ENCODE measurements at regions not wholly inside any gene's neighbourhood (a gene's known extent, or its start where the extent isn't known, plus 50 kb on each side); places are given as distances from the start of the nearest gene placed in this dataset.

GRCh38 chr11:70021586-70021985, 56.5 kb upstream of the ANO1 start:
- H3K4me3 ChIP-seq (replicated peaks in 1 of 3; ENCODE audit: insufficient read depth in 1 of 3, low read depth in 2 of 3, low read length in 3 of 3), result no peak overlapping the region
- 0 out of 2 replicates have a peak, but pooled peaks cover 4% of the 10 kb centered on the region for H3K9me3 ChIP-seq (ENCODE audit: low read length)
- H3K4me2 ChIP-seq (ENCODE audit: low read depth, low read length), result no peak overlapping the region
- no TSS peak for BruUV-seq (replicated peaks)
- H3K27me3 ChIP-seq (ENCODE audit: control insufficient read depth in 1 of 2, insufficient read depth in 2 of 2, low read length in 2 of 2), result peaks cover 4 to 38% of the 10 kb centered on the region in 2 experiments; a peak in 3 of 5 replicates
- no peaks in the 10 kb centered on the region for H3K4me1 ChIP-seq (ENCODE audit: insufficient read depth, low read length)
- TF ChIP-seq RBFOX2 (IDR thresholded peaks at IDR 0.05; ENCODE audit: low read depth, low read length) (no peak), HOXA5 (CRISPR knock-in tag; IDR thresholded peaks at IDR 0.05) (no peak), ARHGAP35 (CRISPR knock-in tag; IDR thresholded peaks at IDR 0.05; ENCODE audit: borderline replicate concordance) (no peak), HOXD1 (CRISPR knock-in tag; IDR thresholded peaks at IDR 0.05) (no peak), ZNF629 (CRISPR knock-in tag; conservative IDR thresholded peaks at IDR 0.05) (no peak), MBNL3 (CRISPR knock-in tag; conservative IDR thresholded peaks at IDR 0.05) (no peak)
- no peak overlapping the region for H2AFZ ChIP-seq (ENCODE audit: low read length)
- ChIA-PET POLR2A (no interaction called here), CTCF (ENCODE audit: low intra/inter-chr PET ratio, low total read pairs) (no interaction called here)
- WGBS (ENCODE audit: low lambda C conversion rate), result 49% methylated on average over 10 of the region's 10 CpGs
- H3K27ac ChIP-seq (ENCODE audit: extremely low read length, insufficient read depth, low read length), result no peak overlapping the region
- no peaks in the 10 kb centered on the region for H3K79me2 ChIP-seq (ENCODE audit: insufficient read depth, low read length)
- FAIRE-seq, result no peak
- ATAC-seq, result no peak
- H3K9ac ChIP-seq (ENCODE audit: insufficient read depth, low read depth, low read length), result no peak overlapping the region
- in situ Hi-C loops (cut with HindIII; ENCODE audit: extremely low pct_ligation_motif_present, low pct_unique_long_range_greater_than_20kb) (no loop called here), intact Hi-C loops (cut with micrococcal nuclease; ENCODE audit: unreplicated experiment) (no loop called here)
- H3K36me3 ChIP-seq (replicated peaks in 1 of 2; ENCODE audit: control insufficient read depth in 1 of 2, insufficient read depth in 2 of 2, low read length in 2 of 2), result no peaks in the 10 kb centered on the region
- H4K20me1 ChIP-seq (ENCODE audit: insufficient read depth, low read length), result 0 out of 2 replicates have a peak, but pooled peaks cover 4% of the 10 kb centered on the region
- DNase-seq (ENCODE audit: low spot score), result no peak

DNA sequence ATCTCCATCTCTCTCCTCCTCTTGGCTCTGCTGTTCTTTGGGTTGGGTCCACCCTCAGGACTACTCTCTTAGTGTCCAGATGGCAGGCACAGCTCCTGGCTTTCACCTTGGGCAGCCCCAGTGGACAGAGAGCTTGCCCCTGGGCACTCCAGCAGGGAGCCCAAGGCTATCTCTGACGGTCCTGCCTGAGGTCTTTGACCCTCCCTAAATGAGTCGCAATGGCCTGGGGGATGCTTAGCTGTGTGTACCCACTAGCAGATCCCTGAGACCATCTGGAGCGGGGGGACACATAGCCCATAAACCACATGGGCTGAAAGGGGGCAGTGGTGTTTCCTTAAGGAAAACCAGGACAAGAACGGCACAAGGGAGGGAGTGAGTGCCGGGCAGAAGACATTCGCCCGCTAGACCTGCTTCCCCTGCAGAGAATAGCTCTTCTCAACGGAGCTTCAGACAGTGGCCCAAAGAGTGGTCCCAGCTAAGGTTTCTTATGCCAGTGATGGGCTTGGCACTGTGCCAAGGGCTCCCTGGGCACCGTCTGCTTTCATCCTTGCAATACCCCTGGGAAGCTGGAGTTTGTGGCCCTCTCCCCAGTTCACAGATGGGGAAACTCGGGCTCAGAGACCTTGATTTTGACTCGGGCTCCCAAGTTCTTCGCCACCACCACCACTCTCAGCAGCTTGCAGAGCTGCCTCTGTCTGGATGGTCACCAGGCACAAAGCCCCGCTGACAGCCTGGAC, 53.9 kb upstream of the ANO1 start:
- H3K27ac ChIP-seq (ENCODE audit: extremely low read length, insufficient read depth, low read length), result no peak overlapping the region
- no peak for FAIRE-seq
- no peak for ATAC-seq
- no peak overlapping the region for H2AFZ ChIP-seq (ENCODE audit: low read length)
- ChIA-PET CTCF (ENCODE audit: low intra/inter-chr PET ratio, low total read pairs) (no interaction called here), POLR2A (no interaction called here)
- 0 out of 2 replicates have a peak, but pooled peaks cover 4% of the 10 kb centered on the region for H3K9me3 ChIP-seq (ENCODE audit: low read length)
- 39% methylated on average over 8 of the region's 13 CpGs for whole genome bisulfite sequencing (ENCODE audit: low lambda C conversion rate)
- intact Hi-C loops (cut with micrococcal nuclease; ENCODE audit: unreplicated experiment) (no loop called here), in situ Hi-C loops (cut with HindIII; ENCODE audit: extremely low pct_ligation_motif_present, low pct_unique_long_range_greater_than_20kb) (no loop called here)
- H3K9ac ChIP-seq (ENCODE audit: insufficient read depth, low read depth, low read length), result no peak overlapping the region
- no peak for DNase-seq (ENCODE audit: low spot score)
- H3K4me1 ChIP-seq (ENCODE audit: insufficient read depth, low read length), result no peaks in the 10 kb centered on the region
- H3K27me3 ChIP-seq (ENCODE audit: control insufficient read depth in 1 of 2, insufficient read depth in 2 of 2, low read length in 2 of 2), result peaks cover 1 to 29% of the 10 kb centered on the region in 2 experiments; a peak in 3 of 5 replicates
- no peak overlapping the region for H3K4me3 ChIP-seq (replicated peaks in 1 of 3; ENCODE audit: insufficient read depth in 1 of 3, low read depth in 2 of 3, low read length in 3 of 3)
- BruUV-seq (replicated peaks), result no TSS peak
- no peak overlapping the region for H3K4me2 ChIP-seq (ENCODE audit: low read depth, low read length)
- H4K20me1 ChIP-seq (ENCODE audit: insufficient read depth, low read length), result 0 out of 2 replicates have a peak, but pooled peaks cover 4% of the 10 kb centered on the region
- no peak for TF ChIP-seq ZNF709 (CRISPR knock-in tag; IDR thresholded peaks at IDR 0.05)
- no peak for TF ChIP-seq ZNF646 (CRISPR knock-in tag; IDR thresholded peaks at IDR 0.05)
- TF ChIP-seq HMG20B (CRISPR knock-in tag; conservative IDR thresholded peaks at IDR 0.05), result no peak
- peak; percentile 82 for TF ChIP-seq LCORL (IDR thresholded peaks at IDR 0.05)
- TF ChIP-seq LCORL (CRISPR knock-in tag; IDR thresholded peaks at IDR 0.05), result no peak
- H3K36me3 ChIP-seq (replicated peaks in 1 of 2; ENCODE audit: control insufficient read depth in 1 of 2, insufficient read depth in 2 of 2, low read length in 2 of 2), result no peaks in the 10 kb centered on the region
- no peaks in the 10 kb centered on the region for H3K79me2 ChIP-seq (ENCODE audit: insufficient read depth, low read length)

Measured in HepG2 (cell line).